Activated CD4-positive, CD25-positive, alpha-beta regulatory T cell treated with anti-CD3 and anti-CD28 coated beads, Interleukin-2, amount 50 U/mL, for 72 hours (primary cell): ENCODE measurements at regions not wholly inside any gene's neighbourhood (a gene's known extent, or its start where the extent isn't known, plus 50 kb on each side); places are given as distances from the start of the nearest gene placed in this dataset.
"Not testable (repeated sequence)": the region's sequence is repeated elsewhere in the genome, so short reads cannot be mapped to it uniquely, and the experiment has no call there.

Source experiments
- DNase-seq: peaks from one replicate; pipeline ENCODE4 v3.0.0; 2021

GRCh38 chr2:64924170-64924934 lies 64.8 kb upstream of the SLC1A4 start:
- no peak for DNase-seq

- not testable (repeated sequence) for DNase-seq
Measured at GRCh38 chr2:64925930-64926722, 63.1 kb upstream of the SLC1A4 start.

GRCh38 chr2:64928813-64929212 lies 60.4 kb upstream of the SLC1A4 start:
- DNase-seq, result no peak

GRCh38 chr2:64929333-64929732 lies 59.9 kb upstream of the SLC1A4 start:
- no peak for DNase-seq

GRCh38 chr2:64930258-64930671 lies 58.9 kb upstream of the SLC1A4 start:
- DNase-seq, result no peak

- DNase-seq, result no peak
Measured at GRCh38 chr2:64931246-64932115, 57.7 kb upstream of the SLC1A4 start.

- no peak for DNase-seq
Measured at GRCh38 chr2:64932116-64932370, 57.2 kb upstream of the SLC1A4 start.

GRCh38 chr2:64932371-64933216 lies 56.6 kb upstream of the SLC1A4 start:
- no peak for DNase-seq

GRCh38 chr2:64934530-64934929 lies 54.7 kb upstream of the SLC1A4 start:
- DNase-seq, result no peak

- no peak for DNase-seq
Measured at GRCh38 chr2:64936809-64937208, 52.4 kb upstream of the SLC1A4 start.

GRCh38 chr2:64937314-64937686 lies 51.9 kb upstream of the SLC1A4 start:
- not testable (repeated sequence) for DNase-seq

GRCh38 chr2:64937687-64938491 lies 51.3 kb upstream of the SLC1A4 start:
- DNase-seq, result no peak

- DNase-seq, result no peak
Measured at GRCh38 chr2:64938607-64939285, 50.5 kb upstream of the SLC1A4 start.

GRCh38 chr2:64939332-64939917 lies 49.8 kb upstream of the SLC1A4 start:
- DNase-seq, result no peak
